MM.1S (cell line): ENCODE measurements at regions not wholly inside any gene's neighbourhood (a gene's known extent, or its start where the extent isn't known, plus 50 kb on each side); places are given as distances from the start of the nearest gene placed in this dataset.
"Not testable (repeated sequence)": the region's sequence is repeated elsewhere in the genome, so short reads cannot be mapped to it uniquely, and the experiment has no call there.

Experiments
- CTCF ChIP-seq: fragments of 300-600 bp; sonication (generic); IDR thresholded peaks from 2 replicates; pipeline ENCODE4 v1.5.1; 2016; ENCODE audit warnings: antibody characterized with exemption, low read length, mixed read lengths
- EZH2 ChIP-seq: fragments of 300-600 bp; sonication (generic); optimal IDR thresholded peaks from 2 replicates; pipeline ENCODE3; 2017; ENCODE audit warnings: low read depth, mild to moderate bottlenecking, antibody characterized with exemption, low read length, mixed read lengths

GRCh38 chr11:37840345-37840744 is 1242.3 kb upstream of the RAG2 start:
- TF ChIP-seq CTCF, EZH2: not testable (repeated sequence)
